CD4-positive, CD25-positive, alpha-beta regulatory T cell (primary cell): ENCODE measurements at regions not wholly inside any gene's neighbourhood (a gene's known extent, or its start where the extent isn't known, plus 50 kb on each side); places are given as distances from the start of the nearest gene placed in this dataset.

ENCODE experiments used
- ATAC-seq, 2 donors: fragments of 150-1000 bp; cut with Tn5 transposase; one replicate each; pipeline ENCODE4 v1.10.0; 2021; ENCODE audit warnings: low read depth in 2 of 2, moderate number of reproducible peaks in 2 of 2, moderate library complexity in 1 of 2
- DNase-seq, 3 donors: peaks; one replicate each; pipeline versions ENCODE4 v3.0.0 to v3.0.0-alpha.2; 2012 to 2022; ENCODE audit warnings: mixed read lengths in 1 of 3
- H3K27ac ChIP-seq: one replicate; pipeline ENCODE4 v1.7.0; 2013; ENCODE audit warnings: mild to moderate bottlenecking, low read length; ENCODE audit not compliant: insufficient read depth, poor library complexity, severe bottlenecking
- H3K27me3 ChIP-seq: one replicate; pipeline ENCODE4 v1.7.0; 2013; ENCODE audit warnings: low read length; ENCODE audit not compliant: control insufficient read depth, insufficient read depth
- H3K36me3 ChIP-seq: one replicate; pipeline ENCODE4 v1.7.0; 2013; ENCODE audit warnings: mild to moderate bottlenecking, low read length, moderate library complexity; ENCODE audit not compliant: control insufficient read depth, insufficient read depth
- H3K4me1 ChIP-seq: 2 replicates; pipeline ENCODE4 v1.7.0; 2013; ENCODE audit warnings: mild to moderate bottlenecking, low read length; ENCODE audit not compliant: insufficient read depth, control insufficient read depth, poor library complexity, severe bottlenecking
- H3K4me3 ChIP-seq: one replicate; pipeline ENCODE4 v1.7.0; 2013; ENCODE audit warnings: low read depth, mild to moderate bottlenecking, low read length, moderate library complexity
- H3K9me3 ChIP-seq, 2 experiments: 1 replicate in 1 of 2; 2 replicates in 1 of 2; pipeline ENCODE4 v1.7.0; 2013; ENCODE audit warnings: low read length in 2 of 2, mild to moderate bottlenecking in 1 of 2, moderate library complexity in 1 of 2; ENCODE audit not compliant: control insufficient read depth in 2 of 2
- H3K27ac Mint-ChIP-seq, 3 donors: one replicate each; pipeline ENCODE4 v1.8.0; 2020 to 2022; ENCODE audit warnings: mild to moderate bottlenecking in 3 of 3, mixed read lengths in 3 of 3, moderate library complexity in 2 of 3
- H3K27me3 Mint-ChIP-seq: one replicate; pipeline ENCODE4 v1.8.0; 2022; ENCODE audit warnings: mild to moderate bottlenecking, mixed read lengths
- H3K36me3 Mint-ChIP-seq: one replicate; pipeline ENCODE4 v1.8.0; 2020; ENCODE audit warnings: mixed read lengths
- H3K4me1 Mint-ChIP-seq, 4 donors: one replicate each; pipeline ENCODE4 v1.8.0; 2020 to 2022; ENCODE audit warnings: mixed read lengths in 4 of 4, mild to moderate bottlenecking in 1 of 4
- H3K4me3 Mint-ChIP-seq, 4 donors: one replicate each; pipeline ENCODE4 v1.8.0; 2020 to 2022; ENCODE audit warnings: mild to moderate bottlenecking in 4 of 4, mixed read lengths in 4 of 4, moderate library complexity in 3 of 4
- H3K9me3 Mint-ChIP-seq, 7 donors: one replicate each; pipeline ENCODE4 v1.8.0; 2020 to 2022; ENCODE audit warnings: mixed read lengths in 7 of 7, mild to moderate bottlenecking in 3 of 7, moderate library complexity in 2 of 7

DNA sequence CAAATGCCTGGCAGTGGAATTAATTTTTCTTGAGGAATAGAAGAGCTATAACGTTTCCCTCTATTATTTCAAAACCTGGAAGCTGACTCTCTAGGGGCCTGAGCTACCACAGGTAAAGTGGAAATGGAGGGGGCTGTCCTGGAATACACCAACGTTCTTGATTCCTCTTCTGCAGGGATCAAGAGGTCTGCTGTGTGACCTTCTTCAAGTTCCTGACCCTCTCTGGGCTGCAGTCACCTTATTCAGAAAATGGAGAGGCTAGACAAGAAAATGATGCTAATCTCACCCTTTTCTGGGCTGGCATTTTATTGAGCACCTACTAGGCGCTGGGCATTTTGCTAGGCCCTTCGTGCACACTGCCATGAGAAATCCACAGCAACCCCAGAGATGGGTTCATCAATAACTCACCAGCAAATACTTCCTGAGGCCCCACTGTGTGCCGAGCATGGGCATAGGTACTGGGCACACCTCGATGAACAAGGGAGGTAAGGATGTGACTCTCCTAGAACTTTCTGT lies 55.2 kb upstream of the DLK1 start:
- Histone ChIP-seq H3K4me1 (no peaks in the 10 kb centered on the region), H3K27ac (no peak overlapping the region), H3K9me3 (no peaks in the 10 kb centered on the region), H3K27me3 (peaks cover 4% of the 10 kb centered on the region), H3K4me3 (no peak overlapping the region), H3K36me3 (no peaks in the 10 kb centered on the region)
- DNase-seq (no peak), ATAC-seq (no peak)
- Mint-ChIP-seq H3K9me3 (no peaks in the 10 kb centered on the region), H3K4me1 (peaks cover 0 to 6% (median 0%) of the 10 kb centered on the region in 4 donors), H3K4me3 (no peak overlapping the region), H3K27ac (no peak overlapping the region), H3K36me3 (no peaks in the 10 kb centered on the region), H3K27me3 (peaks cover 36% of the 10 kb centered on the region)

DNA sequence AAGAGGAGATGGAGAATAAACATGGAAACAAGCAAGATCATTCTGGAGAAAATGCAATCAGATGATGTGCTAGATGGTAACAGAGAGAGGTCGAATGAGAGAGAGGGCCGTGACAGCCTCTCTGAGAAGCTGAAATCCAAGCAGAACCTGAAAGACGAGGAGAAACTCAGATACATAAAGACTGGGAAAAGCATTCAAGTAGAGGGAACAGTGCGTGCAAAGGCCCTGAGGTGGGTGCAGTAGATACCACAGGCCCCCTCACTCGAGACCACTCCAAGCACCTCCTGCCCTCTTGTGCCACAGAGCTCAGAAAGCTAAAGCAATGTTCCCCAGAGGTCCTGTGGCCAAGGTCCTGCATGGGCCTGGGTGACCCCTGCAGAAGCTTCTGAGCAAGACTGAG lies 54.8 kb upstream of the DLK1 start:
- H3K4me3 Mint-ChIP-seq: no peak overlapping the region
- H3K36me3 Mint-ChIP-seq: no peaks in the 10 kb centered on the region
- H3K4me3 ChIP-seq: no peak overlapping the region
- H3K9me3 Mint-ChIP-seq: no peaks in the 10 kb centered on the region
- peaks cover 36% of the 10 kb centered on the region for H3K27me3 Mint-ChIP-seq
- ATAC-seq: no peak
- peaks cover 4% of the 10 kb centered on the region for H3K27me3 ChIP-seq
- H3K9me3 ChIP-seq: no peaks in the 10 kb centered on the region
- no peaks in the 10 kb centered on the region for H3K4me1 ChIP-seq
- no peak overlapping the region for H3K27ac Mint-ChIP-seq
- no peak for DNase-seq
- no peaks in the 10 kb centered on the region for H3K36me3 ChIP-seq
- H3K4me1 Mint-ChIP-seq: peaks cover 0 to 6% (median 0%) of the 10 kb centered on the region in 4 donors
- H3K27ac ChIP-seq: no peak overlapping the region

DNA sequence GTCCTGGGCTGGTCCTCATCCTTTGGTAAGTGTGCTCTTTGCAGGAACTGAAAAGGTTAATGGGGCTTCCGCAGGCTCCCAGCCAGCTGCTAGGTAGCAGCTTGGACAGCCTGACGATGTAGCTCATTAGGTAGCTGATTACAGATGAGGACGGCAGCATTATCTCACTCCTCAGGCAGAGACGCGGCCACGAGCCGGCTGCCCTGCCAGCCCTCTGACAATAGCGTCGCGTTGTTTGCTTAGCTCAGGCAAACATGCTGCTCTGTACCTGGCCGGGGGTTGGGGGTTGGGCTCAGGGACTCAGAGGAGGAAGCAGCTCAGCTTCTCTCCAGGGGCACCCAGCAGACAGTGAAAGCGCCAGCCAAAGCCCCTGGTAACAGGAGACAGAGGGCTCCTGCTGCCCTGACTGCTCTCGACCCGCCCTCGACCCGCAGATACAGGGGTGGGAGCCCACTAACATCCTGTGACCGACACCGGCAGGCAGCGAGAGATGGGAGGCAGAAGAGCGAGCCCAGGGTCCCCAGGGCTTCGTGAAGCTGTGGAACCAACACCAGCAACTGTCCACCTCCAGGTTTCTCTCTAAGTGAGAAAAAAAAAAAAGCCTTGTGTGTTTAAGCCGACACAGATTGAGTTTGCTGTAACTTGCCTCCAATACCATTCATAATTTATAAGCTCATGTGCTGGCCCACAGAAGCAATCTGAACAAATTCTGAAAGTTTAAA lies 53.4 kb upstream of the DLK1 start:
- no peaks in the 10 kb centered on the region for H3K9me3 Mint-ChIP-seq
- no peaks in the 10 kb centered on the region for H3K9me3 ChIP-seq
- no peaks in the 10 kb centered on the region for H3K4me1 ChIP-seq
- H3K4me3 ChIP-seq: no peak overlapping the region
- H3K27me3 Mint-ChIP-seq: peaks cover 36% of the 10 kb centered on the region
- H3K36me3 Mint-ChIP-seq: no peaks in the 10 kb centered on the region
- DNase-seq: no peak
- H3K4me3 Mint-ChIP-seq: peak overlapping the region in 1 of 4 donors; percentile 32
- peaks cover 4% of the 10 kb centered on the region for H3K27me3 ChIP-seq
- no peak overlapping the region for H3K27ac ChIP-seq
- peak overlapping the region in 1 of 3 donors; percentile 35 for H3K27ac Mint-ChIP-seq
- no peaks in the 10 kb centered on the region for H3K36me3 ChIP-seq
- H3K4me1 Mint-ChIP-seq: peaks cover 0 to 6% (median 0%) of the 10 kb centered on the region in 4 donors
- ATAC-seq: no peak

DNA sequence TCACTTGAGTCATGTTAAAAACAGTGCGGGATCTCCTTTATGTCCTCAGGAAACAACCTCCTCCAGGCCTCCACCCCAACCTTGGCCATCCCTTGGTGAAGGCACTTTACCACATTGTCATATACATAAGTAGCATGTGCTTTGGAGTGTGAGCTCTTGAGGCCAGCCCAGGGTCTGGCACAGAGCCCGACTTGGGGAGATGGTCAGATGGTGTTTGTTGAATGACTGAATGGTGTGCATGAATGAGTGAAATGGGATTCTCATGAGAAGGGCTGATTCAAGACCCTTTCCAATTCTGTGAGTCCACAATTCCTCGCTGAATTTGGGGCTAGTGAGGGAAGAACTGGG lies 52.9 kb upstream of the DLK1 start:
- Mint-ChIP-seq H3K4me1 (peaks cover 0 to 6% (median 0%) of the 10 kb centered on the region in 4 donors), H3K27me3 (peaks cover 36% of the 10 kb centered on the region), H3K9me3 (no peaks in the 10 kb centered on the region), H3K4me3 (peak overlapping the region in 1 of 4 donors; percentile 32), H3K27ac (no peak overlapping the region), H3K36me3 (no peaks in the 10 kb centered on the region)
- Histone ChIP-seq H3K4me3 (no peak overlapping the region), H3K9me3 (no peaks in the 10 kb centered on the region), H3K27me3 (peaks cover 4% of the 10 kb centered on the region), H3K27ac (no peak overlapping the region), H3K36me3 (no peaks in the 10 kb centered on the region), H3K4me1 (no peaks in the 10 kb centered on the region)
- DNase-seq (no peak), ATAC-seq (no peak)

DNA sequence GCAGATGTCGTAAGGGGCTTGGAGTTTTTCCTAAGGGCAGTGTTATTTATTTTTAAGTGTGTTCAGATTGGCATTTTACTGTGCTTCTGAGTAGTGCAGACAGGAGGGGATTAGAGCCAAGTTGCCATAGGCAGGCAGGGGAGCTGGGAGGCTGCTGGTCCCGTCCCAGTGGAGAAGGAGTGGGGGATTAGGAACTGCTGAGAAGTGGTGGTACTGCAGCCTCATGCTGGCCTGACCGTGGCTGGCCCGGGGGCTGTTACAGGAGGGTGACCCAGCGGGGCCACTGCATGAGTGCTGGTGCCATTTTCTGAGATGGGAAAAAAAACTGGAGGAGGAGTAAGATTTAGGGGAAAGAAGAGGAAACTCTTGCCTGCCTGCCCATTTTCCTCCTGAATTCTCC lies 52.3 kb upstream of the DLK1 start:
- Mint-ChIP-seq H3K4me3 (no peak overlapping the region), H3K9me3 (no peaks in the 10 kb centered on the region), H3K27me3 (peaks cover 36% of the 10 kb centered on the region), H3K36me3 (no peaks in the 10 kb centered on the region), H3K27ac (no peak overlapping the region), H3K4me1 (peaks cover 0 to 6% (median 0%) of the 10 kb centered on the region in 4 donors)
- DNase-seq (no peak), ATAC-seq (no peak)
- H3K4me3 ChIP-seq: no peak overlapping the region
- H3K9me3 ChIP-seq: no peaks in the 10 kb centered on the region
- no peaks in the 10 kb centered on the region for H3K36me3 ChIP-seq
- H3K27ac ChIP-seq: no peak overlapping the region
- H3K27me3 ChIP-seq: peaks cover 3% of the 10 kb centered on the region
- H3K4me1 ChIP-seq: no peaks in the 10 kb centered on the region

DNA sequence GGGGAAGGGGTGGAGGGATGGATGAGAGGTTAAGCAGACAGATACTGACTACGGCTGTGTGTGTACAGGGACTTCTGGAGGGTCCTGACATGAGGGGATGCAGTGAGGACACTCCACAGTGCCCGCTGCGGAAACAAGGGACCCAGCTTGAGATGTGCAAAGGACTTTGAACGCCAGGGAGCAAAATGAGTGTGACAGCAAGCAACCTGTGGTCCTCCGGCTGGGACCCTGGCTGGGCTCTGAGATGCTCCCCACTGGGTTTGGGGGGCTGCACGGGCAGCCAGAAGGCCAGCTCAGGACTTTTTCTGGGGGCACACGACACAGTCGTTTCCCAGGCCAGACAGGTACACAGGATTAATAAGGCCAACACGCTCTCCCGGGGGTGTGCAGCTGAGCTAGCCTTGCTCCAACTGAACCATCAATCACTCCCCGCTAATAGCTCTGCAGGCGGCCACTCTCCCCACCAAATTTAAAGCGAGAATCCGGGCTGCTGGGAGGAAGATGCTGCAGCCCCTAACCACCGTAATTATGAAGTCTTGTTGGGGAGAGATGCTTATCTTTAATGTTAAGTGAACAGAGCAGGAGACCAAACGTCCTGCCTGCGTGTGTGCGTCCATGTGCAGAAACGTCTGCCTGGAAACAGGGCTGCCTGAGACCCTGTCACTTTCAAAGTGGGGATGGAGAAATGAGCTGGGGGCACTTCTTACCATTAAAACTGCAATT lies 51.6 kb upstream of the DLK1 start:
- DNase-seq (no peak), ATAC-seq (no peak)
- Mint-ChIP-seq H3K27ac (no peak overlapping the region), H3K4me1 (peaks cover 0 to 7% (median 0%) of the 10 kb centered on the region in 4 donors), H3K9me3 (no peaks in the 10 kb centered on the region), H3K27me3 (peaks cover 36% of the 10 kb centered on the region), H3K4me3 (no peak overlapping the region), H3K36me3 (no peaks in the 10 kb centered on the region)
- no peaks in the 10 kb centered on the region for H3K36me3 ChIP-seq
- H3K27ac ChIP-seq: no peak overlapping the region
- H3K9me3 ChIP-seq: no peaks in the 10 kb centered on the region
- peaks cover under 1% of the 10 kb centered on the region for H3K27me3 ChIP-seq
- H3K4me3 ChIP-seq: no peak overlapping the region
- H3K4me1 ChIP-seq: no peaks in the 10 kb centered on the region

DNA sequence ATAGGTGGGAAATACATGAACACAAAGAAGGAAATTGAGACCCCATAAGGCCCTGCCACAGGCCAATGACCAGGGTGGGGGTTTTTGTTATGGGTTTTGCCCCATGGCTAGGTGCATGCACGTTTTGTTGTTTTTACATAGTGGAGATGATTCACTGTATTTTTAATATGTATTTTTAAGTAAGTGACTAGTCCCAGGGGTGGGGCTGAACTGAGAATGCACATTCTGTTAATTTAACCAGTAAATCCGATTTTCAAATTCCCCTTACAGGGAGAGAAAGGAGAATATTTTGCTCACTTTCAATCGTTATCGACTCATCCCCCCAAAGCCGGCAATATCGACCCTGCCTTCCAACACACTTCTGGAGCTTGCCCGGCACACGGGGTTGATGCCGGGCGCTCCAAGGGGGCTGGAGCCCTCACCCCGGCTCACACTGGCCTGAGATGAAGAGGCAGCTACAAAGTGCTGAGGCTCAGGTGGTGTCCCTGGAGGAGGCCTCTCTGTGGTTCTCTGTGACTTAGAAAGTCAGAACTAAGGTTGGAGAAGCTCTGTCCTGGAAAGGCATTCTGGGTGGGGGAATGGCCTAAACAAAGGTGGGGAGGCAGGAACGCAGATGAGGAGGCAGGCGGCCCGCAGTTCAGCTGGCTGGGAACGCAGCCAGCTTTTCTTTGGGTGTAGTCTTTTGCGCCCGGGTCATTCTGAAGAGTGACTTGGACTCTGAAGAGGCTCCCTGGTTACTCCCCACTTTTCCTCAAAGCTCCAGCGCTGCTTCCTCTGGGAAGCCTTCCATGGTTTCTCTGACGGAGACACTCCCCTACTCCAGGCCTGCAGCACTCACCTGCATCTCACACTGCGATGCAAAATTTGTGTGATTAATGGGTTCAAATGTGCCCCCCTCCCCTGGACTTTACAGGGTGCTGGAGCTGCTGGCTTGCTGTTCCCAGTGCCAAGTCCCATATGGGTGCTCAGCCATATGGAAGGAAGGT lies 50.7 kb upstream of the DLK1 start:
- DNase-seq: no peak
- no peaks in the 10 kb centered on the region for H3K9me3 Mint-ChIP-seq
- H3K4me1 ChIP-seq: no peaks in the 10 kb centered on the region
- H3K36me3 ChIP-seq: no peaks in the 10 kb centered on the region
- no peak overlapping the region for H3K27ac Mint-ChIP-seq
- H3K27me3 ChIP-seq: no peaks in the 10 kb centered on the region
- peaks cover 34% of the 10 kb centered on the region for H3K27me3 Mint-ChIP-seq
- peaks cover 0 to 7% (median 0%) of the 10 kb centered on the region in 4 donors for H3K4me1 Mint-ChIP-seq
- ATAC-seq: no peak
- H3K36me3 Mint-ChIP-seq: no peaks in the 10 kb centered on the region
- H3K9me3 ChIP-seq: no peaks in the 10 kb centered on the region
- no peak overlapping the region for H3K4me3 Mint-ChIP-seq
- no peak overlapping the region for H3K4me3 ChIP-seq
- H3K27ac ChIP-seq: no peak overlapping the region
